GM18498 (cell line): ENCODE measurements at regions not wholly inside any gene's neighbourhood (a gene's known extent, or its start where the extent isn't known, plus 50 kb on each side); places are given as distances from the start of the nearest gene placed in this dataset.

Source experiments
- ATAC-seq: cut with Tn5 transposase; IDR thresholded peaks from one replicate; pipeline ENCODE4 v1.9.1; 2021; ENCODE audit warnings: mild to moderate bottlenecking, moderate library complexity; ENCODE audit not compliant: unreplicated experiment

DNA sequence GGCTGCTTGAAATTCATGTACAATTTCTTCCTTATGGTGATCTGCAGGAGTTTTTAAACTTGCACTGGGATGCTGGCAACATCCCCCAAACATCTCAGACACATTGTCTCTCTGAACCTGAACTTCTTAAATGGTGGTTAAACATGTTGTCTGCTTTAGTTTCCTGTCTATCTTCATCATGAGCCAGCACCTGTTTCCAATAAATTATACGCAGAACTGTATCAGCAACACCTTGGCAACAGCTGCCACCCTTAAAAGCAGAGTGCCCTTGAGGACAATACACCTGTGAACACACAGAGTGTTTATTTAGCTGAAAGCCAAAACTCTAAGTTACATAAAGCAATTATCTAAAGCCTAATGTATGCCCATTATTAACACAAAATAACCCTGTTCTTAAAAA, 242.9 kb downstream of the WNT5A start:
- ATAC-seq: no peak

DNA sequence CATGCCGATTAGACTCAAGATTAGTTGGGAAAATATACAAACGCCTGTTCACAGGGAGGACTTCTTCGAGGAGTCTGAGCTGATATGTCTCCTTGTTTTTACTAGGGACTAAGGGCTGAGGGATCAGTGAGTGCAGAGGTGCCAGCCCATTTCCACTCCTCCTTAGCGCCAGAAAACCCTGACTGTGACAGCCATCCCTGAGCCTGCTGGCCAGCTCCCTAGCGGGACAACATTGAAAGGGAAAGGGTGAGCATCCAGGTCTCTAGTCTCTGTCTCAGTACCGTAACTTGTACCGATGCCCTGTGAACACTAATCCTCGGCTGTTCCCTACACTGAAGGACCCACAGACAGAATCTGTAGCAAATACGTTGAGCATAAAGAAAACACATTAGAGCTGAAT, 243.4 kb downstream of the WNT5A start:
- ATAC-seq: no peak

DNA sequence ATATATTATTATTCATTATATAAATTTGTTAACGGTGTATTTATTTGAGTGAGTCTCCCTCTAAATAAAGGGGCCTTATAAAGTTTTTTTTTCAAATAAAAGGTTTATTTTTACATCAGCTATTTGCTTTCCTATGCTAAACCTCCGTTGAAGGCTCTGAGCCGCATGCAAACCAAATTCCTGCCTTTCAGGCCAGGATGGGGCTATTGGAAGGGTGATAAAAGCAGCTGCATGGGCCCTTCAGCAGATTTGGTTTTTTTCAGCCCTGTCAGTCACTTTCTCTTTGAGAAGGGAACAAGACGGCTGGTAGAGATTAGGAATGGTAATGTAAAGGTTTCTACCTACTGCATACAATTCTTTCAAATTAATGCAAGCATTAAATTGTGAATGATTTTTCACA, 244.2 kb downstream of the WNT5A start:
- no peak for ATAC-seq

DNA sequence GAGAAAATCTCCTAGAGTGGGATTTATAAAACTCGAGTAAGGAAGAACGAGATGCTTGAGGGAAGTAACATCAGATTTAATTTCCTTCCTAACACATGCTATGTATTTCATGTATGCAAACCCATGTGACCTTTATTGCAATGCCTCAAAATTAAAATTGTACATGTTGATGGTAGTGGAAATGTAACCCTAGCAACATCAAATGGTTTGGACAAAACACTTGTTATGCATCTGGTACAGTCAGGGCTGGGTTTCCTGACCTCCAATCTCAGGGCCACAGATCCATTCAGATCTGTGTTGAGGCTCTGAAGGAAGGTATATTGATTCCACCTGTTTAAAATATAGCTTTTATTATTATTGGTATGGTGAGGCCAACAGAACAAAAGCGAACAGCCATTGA, 246.0 kb downstream of the WNT5A start:
- no peak for ATAC-seq

DNA sequence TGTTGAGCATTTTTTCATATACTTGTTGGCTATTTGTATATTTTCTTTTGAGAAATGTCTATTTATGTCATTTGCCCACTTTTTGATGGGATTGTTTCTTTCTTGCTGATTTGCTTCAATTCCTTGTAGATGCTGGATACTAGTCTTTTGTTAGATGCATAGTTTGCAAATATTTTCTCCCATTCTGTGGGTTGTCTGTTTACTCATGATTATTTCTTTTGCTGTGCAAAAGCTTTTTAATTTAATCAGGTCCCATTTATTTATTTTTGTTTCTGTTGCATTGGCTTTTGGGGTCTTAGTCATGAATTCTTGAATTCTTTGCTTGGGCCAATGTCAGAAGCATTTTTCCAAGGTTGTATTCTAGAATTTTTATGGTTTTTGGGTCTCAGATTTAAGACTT, 251.7 kb downstream of the WNT5A start:
- no peak for ATAC-seq

DNA sequence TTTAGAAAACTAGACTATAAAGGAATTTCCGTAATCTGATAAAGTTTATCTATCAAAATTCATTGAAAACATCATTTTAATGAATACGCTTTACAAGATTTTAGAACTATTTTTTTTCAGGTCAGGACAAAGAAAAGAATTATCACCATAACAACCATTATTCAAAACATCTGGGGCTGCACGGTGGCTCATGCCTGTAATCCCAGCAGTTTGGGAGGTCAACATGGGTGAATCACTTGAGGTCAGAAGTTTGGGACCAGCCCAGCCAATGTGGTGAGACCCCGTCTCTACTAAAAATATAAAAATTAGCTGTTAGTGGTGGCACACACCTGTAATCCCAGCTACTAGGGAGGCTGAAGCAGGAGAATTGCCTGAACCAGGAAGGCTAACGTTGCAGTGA, 260.4 kb downstream of the WNT5A start:
- no peak for ATAC-seq

DNA sequence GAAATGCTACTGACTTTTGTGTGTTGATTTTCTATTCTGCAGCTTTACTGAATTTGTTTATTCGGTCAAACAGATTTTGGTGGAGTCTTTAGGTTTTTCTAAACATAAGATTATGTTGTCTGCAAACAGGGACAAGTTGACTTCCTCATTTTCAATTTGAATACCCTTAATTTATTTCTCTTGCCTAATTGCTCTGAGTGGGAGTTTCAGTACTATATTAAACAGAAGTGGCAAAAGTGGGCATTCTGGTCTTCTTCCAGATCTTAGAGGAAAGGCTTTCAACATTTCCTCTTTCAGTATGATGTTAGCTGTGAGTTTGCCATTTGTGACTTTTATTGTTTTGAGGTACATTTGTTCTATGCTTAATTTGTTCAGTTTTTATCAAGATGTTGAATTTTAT, 268.5 kb downstream of the WNT5A start:
- ATAC-seq: no peak

DNA sequence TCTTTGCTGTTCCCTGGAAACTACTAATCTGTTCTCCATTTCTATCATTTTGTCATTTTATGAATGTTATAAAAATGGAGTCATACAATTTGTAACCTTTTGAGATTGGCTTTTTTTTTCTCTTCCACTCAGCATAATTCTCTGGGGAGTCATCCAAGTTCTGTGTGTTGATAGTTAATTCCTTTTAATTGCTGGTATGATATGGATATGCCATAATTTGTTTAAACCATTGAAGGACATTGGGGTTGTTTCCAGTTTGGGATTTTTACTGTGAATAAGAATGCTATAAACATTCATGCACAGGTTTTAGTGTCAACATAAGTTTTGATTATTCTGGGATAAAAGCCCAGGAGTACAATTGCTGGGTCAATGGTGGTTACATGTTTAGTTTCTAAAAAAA, 279.4 kb downstream of the WNT5A start:
- ATAC-seq: no peak

DNA sequence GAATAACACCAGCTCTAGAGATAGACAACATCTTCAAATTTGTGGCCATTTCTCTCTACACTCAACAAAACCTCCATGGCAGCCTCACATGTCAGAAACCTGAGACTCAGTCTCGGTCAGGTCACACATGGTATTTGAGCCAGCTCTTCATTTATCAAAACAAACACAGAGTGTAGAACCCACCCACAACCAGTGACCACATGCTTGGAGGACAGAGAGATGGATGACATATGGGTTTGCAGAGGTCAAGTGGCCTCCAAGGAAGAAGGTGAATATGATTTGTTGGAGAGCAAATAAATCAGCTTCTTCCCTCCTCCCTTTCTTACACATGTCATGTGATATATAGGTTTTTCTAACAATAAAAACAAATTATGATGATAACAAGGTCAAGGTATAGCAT, 278.1 kb upstream of the LRTM1 start:
- no peak for ATAC-seq

DNA sequence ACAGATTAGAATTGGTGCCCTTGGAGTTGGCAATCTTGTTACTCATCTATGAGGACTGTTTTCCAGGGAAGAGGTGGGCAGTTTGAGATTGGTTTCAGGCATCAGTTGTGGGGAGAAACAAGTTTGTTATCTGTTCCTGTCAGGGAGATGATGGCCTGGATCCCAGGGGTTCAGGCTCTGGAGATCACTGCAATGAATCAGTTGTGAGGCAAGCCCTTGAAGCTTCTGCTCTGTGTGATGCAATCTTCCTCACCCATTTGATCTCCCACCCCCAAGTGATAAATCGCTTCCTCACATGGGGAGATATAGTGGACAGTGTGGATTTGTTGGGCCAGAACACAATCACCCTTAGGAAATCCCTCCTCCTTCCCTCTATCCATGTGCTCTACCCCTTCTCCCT, 276.6 kb upstream of the LRTM1 start:
- ATAC-seq: no peak

DNA sequence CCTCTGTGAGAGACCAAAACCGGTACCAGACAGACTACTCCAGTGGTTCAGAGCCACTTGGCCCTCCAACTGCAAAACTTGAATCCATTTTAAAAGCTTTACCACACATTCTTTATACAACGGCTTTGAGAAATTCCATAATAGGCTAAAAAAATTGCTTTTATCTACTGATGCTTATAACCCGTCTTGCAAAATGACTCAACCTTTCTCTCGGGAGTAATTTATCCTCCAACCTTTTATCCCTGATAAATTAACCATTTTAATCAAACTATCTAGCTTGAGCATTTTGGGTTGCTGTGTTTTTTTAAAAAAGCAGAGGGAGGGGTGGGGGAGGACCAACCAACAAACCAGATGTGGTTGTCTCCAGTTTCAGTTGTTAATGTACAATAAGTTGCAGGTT, 275.7 kb upstream of the LRTM1 start:
- no peak for ATAC-seq

DNA sequence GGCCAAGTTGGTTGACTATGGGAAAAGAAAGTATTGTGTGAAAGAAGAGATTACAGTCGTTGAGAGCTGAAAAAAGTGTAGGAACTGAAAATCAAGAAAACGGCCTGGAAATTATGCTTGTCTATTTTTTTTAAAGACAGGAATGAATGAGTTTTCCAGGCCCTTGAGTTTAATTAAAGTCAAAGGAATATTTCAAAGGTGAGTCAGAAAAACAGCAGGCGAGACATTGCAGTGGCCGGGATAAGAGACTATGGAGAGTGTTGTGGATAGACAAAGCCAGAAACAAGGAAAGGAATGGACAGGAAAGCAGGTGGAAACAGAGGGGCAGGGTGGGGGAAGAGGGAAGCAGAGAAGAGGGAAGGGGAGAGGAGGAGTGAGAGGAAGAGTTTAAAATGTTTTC, 275.1 kb upstream of the LRTM1 start:
- no peak for ATAC-seq

DNA sequence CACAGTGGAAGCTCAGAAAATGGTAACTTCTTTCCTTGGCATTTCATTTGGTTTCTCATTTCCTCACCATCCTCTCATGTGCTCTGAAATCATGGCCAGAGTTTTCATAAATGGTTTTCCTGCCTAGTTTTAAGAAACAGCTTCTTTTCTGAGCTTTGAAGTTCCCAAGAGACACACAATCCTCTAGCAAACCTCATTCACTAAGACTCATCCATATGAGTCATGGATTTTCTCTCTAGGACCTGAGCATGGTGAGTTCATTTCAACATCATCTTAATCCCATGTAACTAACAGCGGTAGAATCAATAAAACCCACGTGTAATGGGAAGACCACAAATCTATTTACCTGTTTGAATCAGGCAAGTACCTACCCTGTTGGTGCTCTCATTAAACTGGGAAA, 274.5 kb upstream of the LRTM1 start:
- ATAC-seq: no peak

DNA sequence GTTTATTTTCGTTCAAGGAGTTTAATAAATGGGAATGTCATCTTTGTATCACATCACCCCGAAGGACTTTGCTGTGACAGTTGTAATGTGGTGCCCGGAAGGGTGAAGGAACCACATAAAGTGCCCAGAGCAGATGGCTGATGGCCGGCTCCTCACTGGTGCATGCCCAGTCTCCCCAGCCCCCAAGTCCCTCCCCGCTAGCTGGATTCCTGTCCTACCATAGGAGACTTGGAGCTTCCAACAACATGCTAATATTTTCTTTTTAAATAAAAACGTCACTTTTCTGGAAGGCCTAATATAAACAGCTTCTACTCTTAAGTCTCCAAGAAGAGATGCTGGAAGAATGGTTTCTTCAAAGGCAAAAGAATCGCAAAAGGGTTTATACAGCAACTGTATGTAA, 273.9 kb upstream of the LRTM1 start:
- no peak for ATAC-seq

DNA sequence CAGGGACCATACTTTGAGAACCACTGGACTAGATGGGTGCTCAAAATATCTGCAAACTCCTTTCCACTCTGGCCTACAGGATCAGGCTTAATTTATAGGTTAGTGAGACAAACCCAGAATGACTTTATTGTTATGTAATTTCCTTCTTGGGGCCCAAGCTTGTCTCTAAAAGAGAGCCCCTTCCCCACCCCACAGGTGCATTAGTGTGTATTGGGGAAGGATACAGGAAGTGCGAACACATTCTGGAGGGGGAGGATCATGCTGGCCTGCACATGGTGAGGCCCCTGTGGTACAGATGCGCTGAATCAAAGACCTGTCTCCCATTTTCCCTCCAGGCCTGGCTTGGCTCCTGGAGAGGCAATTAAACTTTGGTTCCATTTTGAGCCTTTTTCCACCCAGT, 273.0 kb upstream of the LRTM1 start:
- ATAC-seq: no peak

DNA sequence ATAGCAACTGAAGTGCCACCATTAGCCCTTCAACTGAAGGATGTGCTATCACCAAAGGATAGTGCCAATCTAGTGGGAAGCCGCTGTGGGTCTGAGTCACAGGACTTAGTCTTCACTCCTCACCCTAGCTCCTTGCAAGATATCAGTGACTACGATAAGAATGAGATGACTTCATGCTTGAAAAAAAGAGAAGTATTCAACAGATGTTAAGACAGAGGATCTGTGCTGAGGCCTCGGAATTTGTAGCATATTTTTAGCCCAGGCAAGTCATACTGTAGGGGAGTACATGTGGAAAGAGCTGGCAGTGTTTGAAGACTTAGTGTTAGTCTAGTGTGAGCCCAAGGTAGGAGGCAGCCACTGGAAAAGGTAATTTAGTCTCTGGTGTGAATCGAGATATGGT, 270.7 kb upstream of the LRTM1 start:
- no peak for ATAC-seq

DNA sequence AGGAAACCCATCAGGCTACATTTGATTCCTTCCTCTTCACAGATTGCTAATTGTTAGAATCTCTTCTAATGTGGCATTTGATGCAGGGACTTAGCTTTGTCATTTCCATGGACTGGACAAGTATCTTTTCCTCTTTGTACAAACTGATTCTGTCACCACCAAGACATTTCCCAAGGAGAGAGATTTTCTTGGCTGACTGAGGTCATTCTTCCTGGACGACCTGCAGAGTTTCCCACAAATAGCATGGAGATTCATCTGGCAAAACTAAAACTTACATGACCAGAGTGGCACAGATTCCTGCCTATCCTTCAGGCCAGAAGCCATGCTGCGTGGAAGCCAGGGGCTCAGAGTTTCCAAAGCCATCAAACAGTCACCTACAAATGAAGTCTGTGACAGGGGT, 269.2 kb upstream of the LRTM1 start:
- ATAC-seq: no peak

DNA sequence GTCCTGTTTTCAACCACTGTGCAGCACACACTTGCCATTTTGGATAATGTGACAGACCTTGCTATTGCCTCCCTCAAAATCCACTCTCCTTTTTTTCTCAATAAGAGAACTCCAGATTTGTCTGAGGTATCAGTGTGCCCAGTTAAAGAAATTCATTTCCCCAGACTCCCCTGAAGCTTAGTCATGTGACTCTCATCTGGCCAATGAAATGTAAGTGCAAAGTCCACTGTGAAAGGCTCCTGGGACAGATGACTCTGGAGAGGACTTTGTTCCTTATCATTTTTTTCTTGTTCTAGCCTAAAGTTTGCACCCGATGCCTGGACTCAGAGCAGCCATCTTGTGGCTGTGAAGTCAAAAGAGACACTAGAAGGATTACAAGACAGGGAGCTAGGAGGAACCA, 268.6 kb upstream of the LRTM1 start:
- no peak for ATAC-seq

DNA sequence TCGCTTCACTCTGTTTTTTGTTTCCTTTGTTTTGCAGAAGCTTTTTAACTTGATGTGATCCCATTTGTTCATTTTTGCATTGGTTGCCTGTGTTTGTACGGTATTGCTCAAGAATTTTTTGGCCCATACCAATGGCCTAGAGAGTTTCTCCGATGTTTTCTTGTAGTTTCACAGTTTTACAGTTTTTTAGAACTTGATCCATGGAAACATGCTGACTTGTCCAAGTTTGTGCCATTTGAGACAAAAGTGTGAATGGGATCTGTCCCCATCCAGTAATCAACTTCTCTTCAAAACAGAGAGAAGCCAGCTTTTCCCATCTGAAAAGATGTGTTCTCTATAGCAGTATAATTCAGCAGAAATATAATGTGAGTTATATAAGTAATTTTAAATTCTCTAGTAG, 266.5 kb upstream of the LRTM1 start:
- no peak for ATAC-seq

DNA sequence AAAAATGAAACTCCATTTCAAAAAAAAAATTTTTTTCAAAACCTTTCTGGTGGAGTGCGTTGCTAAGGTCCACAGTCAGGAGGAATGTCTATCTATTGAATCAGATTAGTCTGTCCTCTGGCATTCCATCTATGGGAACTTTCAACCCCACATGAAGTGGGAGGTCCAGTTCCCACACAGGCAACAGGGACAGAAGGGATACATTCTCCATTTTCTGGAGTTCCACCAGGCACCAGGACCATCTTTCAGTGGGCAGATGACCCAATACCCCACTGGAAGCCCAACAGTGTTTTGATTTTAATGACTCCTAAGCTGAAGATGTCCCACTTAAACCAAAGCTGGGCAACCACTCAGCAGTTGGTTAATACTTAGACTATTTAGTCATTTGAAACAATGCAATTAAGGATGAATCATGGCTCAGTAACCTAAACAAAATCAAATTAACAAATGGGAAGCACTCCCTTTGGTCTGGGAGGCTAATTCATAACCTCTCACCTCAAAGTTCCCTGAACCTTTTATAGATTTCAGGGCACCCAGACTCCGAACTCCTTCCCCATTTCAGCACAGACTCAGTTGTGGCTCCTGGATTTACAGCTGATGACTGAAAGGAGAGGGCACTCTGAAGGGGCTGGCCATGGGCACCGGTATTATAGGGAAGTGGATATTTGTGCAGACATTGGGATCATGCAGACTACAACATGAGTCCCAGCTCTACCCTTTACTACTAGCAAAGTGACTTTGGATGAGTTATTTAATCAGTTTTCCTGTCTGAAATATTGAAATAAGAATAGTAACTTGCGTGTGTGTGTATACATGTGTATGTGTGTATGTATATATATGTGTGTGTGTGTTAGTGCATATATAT, 264.3 kb upstream of the LRTM1 start:
- ATAC-seq: no peak

DNA sequence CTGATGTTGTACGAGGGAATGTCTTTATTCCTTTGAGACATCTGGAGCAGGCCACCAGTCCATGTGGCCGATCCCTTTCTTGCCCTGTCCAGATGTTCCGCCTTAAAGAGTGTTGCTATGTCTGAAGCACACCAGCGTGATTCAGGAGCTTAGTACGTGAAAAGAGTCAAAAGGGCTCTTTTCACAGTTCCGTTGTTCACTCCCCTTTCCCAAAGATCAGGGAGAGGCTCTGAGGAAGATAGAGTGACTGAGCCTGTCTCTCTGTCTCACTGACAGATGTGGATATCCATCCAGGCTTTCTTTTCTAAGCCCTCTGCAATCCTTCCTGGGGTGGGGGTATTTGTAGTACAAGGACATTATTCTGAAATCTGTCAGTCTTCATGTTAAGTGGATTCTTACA, 262.5 kb upstream of the LRTM1 start:
- no peak for ATAC-seq

DNA sequence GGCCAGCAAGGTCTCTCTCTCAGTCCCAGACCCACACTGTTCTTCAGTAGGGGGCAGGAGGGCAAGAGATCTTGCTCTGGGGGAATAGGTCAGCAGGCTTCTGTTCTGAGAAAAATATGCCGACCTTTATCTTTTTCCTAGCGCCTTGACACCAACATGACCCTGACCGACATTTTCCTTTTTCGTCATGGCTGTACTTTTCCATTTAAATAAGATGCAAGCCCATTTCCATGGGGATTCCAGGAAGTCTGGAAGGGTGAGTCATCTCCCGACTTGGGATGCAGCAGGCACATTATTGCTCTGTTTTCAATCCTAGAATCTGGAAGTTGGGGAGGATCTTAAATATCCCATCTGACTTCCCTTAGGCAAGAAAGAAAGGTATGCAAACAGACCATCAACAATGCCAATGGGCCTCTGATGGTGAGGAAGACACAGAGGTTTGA, 261.5 kb upstream of the LRTM1 start:
- no peak for ATAC-seq

DNA sequence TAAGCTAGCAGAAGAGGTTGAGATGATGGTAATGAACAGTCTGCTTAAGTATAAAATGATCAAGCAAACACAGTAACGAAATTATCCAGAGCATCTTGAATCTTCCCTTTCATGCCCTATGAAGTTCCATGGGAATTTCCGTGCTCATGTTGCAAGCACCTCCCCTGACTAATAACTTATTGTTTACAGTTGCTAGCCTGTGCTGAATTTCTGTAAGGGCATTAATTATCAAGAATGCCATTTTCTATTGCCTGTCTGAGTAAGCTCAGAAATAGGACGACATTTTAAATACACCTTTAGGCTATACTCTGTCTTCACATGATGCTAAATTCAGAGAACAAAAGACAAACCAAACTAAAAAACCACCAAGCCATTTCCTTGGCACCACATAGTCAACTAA, 257.5 kb upstream of the LRTM1 start:
- ATAC-seq: no peak
